Gastroesophageal sphincter (tissue), 3 donors: ENCODE measurements at regions not wholly inside any gene's neighbourhood (a gene's known extent, or its start where the extent isn't known, plus 50 kb on each side); places are given as distances from the start of the nearest gene placed in this dataset.

Experiments
- EP300 ChIP-seq: sonication (generic); formaldehyde crosslinking; IDR thresholded peaks from one replicate; pipeline ENCODE4 v1.6.1; 2017; ENCODE audit warnings: antibody characterized with exemption, mild to moderate bottlenecking
- POLR2A ChIP-seq, 2 donors: fragments of 450-650 bp; IDR thresholded peaks; one replicate each; pipeline ENCODE4 v1.6.1; 2017; ENCODE audit warnings: antibody characterized with exemption in 2 of 2, mild to moderate bottlenecking in 2 of 2, moderate library complexity in 1 of 2
- POLR2AphosphoS5 ChIP-seq: sonication (generic); formaldehyde crosslinking; IDR thresholded peaks from one replicate; pipeline ENCODE4 v1.6.1; 2017; ENCODE audit warnings: antibody characterized with exemption
- TF ChIP-seq, protein P1 (sequence below), 4 experiments: fragments of 200-600 bp in 2 of 4; fragments of 450-650 bp in 2 of 4; sonication (generic) in 1 of 4; IDR thresholded peaks; one replicate each; pipeline ENCODE4 v1.5.1; 2017 to 2019; ENCODE audit warnings: antibody characterized with exemption in 4 of 4, mild to moderate bottlenecking in 2 of 4, moderate library complexity in 2 of 4

DNA sequence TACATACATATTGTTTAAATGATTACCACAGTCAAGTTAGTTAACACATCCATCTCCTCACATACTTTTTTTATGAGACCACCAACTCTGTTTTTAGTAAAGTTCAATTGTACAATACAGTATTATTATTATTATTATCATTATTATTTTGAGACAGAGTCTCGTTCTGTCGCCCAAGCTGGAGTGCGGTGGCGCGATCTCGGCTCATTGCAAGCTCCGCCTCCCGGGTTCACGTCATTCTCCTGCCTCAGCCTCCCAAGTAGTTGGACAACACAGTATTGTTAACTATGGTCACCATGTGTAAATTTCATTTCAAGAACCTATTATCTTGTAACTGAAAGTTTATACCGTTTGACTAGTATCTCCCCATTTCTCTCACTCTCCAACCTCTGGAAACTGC lies 942.0 kb upstream of the FBXO33 start:
- TF ChIP-seq, protein P1, sequence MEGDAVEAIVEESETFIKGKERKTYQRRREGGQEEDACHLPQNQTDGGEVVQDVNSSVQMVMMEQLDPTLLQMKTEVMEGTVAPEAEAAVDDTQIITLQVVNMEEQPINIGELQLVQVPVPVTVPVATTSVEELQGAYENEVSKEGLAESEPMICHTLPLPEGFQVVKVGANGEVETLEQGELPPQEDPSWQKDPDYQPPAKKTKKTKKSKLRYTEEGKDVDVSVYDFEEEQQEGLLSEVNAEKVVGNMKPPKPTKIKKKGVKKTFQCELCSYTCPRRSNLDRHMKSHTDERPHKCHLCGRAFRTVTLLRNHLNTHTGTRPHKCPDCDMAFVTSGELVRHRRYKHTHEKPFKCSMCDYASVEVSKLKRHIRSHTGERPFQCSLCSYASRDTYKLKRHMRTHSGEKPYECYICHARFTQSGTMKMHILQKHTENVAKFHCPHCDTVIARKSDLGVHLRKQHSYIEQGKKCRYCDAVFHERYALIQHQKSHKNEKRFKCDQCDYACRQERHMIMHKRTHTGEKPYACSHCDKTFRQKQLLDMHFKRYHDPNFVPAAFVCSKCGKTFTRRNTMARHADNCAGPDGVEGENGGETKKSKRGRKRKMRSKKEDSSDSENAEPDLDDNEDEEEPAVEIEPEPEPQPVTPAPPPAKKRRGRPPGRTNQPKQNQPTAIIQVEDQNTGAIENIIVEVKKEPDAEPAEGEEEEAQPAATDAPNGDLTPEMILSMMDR (IDR thresholded peaks at IDR 0.05), result no peak
- no peak for TF ChIP-seq POLR2A (IDR thresholded peaks at IDR 0.05)
- TF ChIP-seq POLR2AphosphoS5, result no peak
- no peak for TF ChIP-seq EP300
